SK-N-SH treated with all-trans-retinoic acid at 6 μM for 48 hours (cell line): ENCODE measurements at regions not wholly inside any gene's neighbourhood (a gene's known extent, or its start where the extent isn't known, plus 50 kb on each side); places are given as distances from the start of the nearest gene placed in this dataset.

Source experiments
- ATAC-seq: fragments of 200-7000 bp; cut with Tn5 transposase; 3 replicates; pipeline ENCODE4 v1.9.1; 2020; ENCODE audit warnings: mild to moderate bottlenecking, moderate library complexity
- ARNTL ChIP-seq: fragments of 450-650 bp; formaldehyde crosslinking; IDR thresholded peaks from 2 replicates; pipeline ENCODE4 v1.5.0; 2020; ENCODE audit warnings: low read depth, mild to moderate bottlenecking, moderate library complexity, borderline replicate concordance
- BACH2 ChIP-seq: fragments of 250-450 bp; sonication (Bioruptor Pico); IDR thresholded peaks from 2 replicates; pipeline ENCODE4 v1.9.0; 2021; ENCODE audit warnings: mild to moderate bottlenecking, borderline replicate concordance
- CSDC2 ChIP-seq: fragments of 250-450 bp; sonication (Bioruptor Pico); IDR thresholded peaks from 2 replicates; pipeline ENCODE4 v1.5.0; 2020; ENCODE audit warnings: mild to moderate bottlenecking, moderate library complexity
- ESRRG ChIP-seq: fragments of 250-450 bp; sonication (Bioruptor Pico); IDR thresholded peaks from 2 replicates; pipeline ENCODE4 v1.6.1; 2021; ENCODE audit warnings: mild to moderate bottlenecking
- GLIS3 ChIP-seq: fragments of 250-450 bp; sonication (Bioruptor Pico); IDR thresholded peaks from 2 replicates; pipeline ENCODE4 v1.5.0; 2020; ENCODE audit warnings: mild to moderate bottlenecking, moderate library complexity
- ISL1 ChIP-seq: fragments of 250-450 bp; sonication (Bioruptor Pico); IDR thresholded peaks from 2 replicates; pipeline ENCODE4 v2.1.2; 2022; ENCODE audit warnings: mild to moderate bottlenecking, moderate library complexity
- OSR1 ChIP-seq: fragments of 250-450 bp; sonication (Bioruptor Pico); IDR thresholded peaks from 2 replicates; pipeline ENCODE4 v1.8.0; 2022; ENCODE audit warnings: moderate library complexity, mild to moderate bottlenecking, inconsistent platforms
- PATZ1 ChIP-seq: fragments of 250-450 bp; sonication (Bioruptor Pico); IDR thresholded peaks from 2 replicates; pipeline ENCODE4 v1.8.0; 2020; ENCODE audit warnings: mild to moderate bottlenecking, moderate library complexity, borderline replicate concordance
- POU6F1 ChIP-seq: fragments of 250-450 bp; sonication (Bioruptor Pico); IDR thresholded peaks from 2 replicates; pipeline ENCODE4 v1.8.0; 2021; ENCODE audit warnings: low read depth, mild to moderate bottlenecking, moderate library complexity, borderline replicate concordance
- PPARA ChIP-seq: fragments of 250-450 bp; sonication (Bioruptor Pico); IDR thresholded peaks from 2 replicates; pipeline ENCODE4 v1.5.0; 2020; ENCODE audit warnings: mild to moderate bottlenecking, borderline replicate concordance
- RARB ChIP-seq: fragments of 250-450 bp; sonication (Bioruptor Pico); IDR thresholded peaks from 2 replicates; pipeline ENCODE4 v1.8.0; 2021; ENCODE audit warnings: mild to moderate bottlenecking, moderate library complexity
- TCF4 ChIP-seq: fragments of 250-450 bp; sonication (Bioruptor Pico); IDR thresholded peaks from 2 replicates; pipeline ENCODE4 v1.8.0; 2021; ENCODE audit warnings: mild to moderate bottlenecking, moderate library complexity, borderline replicate concordance
- TOX ChIP-seq: fragments of 250-450 bp; sonication (Bioruptor Pico); IDR thresholded peaks from 2 replicates; pipeline ENCODE4 v1.8.0; 2021; ENCODE audit warnings: mild to moderate bottlenecking, moderate library complexity, borderline replicate concordance
- ZC3H10 ChIP-seq: fragments of 250-450 bp; sonication (Bioruptor Pico); IDR thresholded peaks from 2 replicates; pipeline ENCODE4 v1.5.1; 2021; ENCODE audit warnings: mild to moderate bottlenecking, moderate library complexity
- ZFP3 ChIP-seq: fragments of 250-450 bp; sonication (Bioruptor Pico); IDR thresholded peaks from 2 replicates; pipeline ENCODE4 v1.5.0; 2020; ENCODE audit warnings: mild to moderate bottlenecking, moderate library complexity
- ZNF565 ChIP-seq: fragments of 450-650 bp; formaldehyde crosslinking; conservative IDR thresholded peaks from 2 replicates; pipeline ENCODE4 v1.5.0; 2020; ENCODE audit warnings: low read depth, mild to moderate bottlenecking, moderate library complexity
- ZNF70 ChIP-seq: fragments of 450-650 bp; formaldehyde crosslinking; IDR thresholded peaks from 2 replicates; pipeline ENCODE4 v1.5.0; 2020; ENCODE audit warnings: mild to moderate bottlenecking, moderate library complexity
- ZNF8 ChIP-seq: fragments of 450-650 bp; formaldehyde crosslinking; IDR thresholded peaks from 2 replicates; pipeline ENCODE4 v1.5.0; 2020; ENCODE audit warnings: mild to moderate bottlenecking, moderate library complexity
- TF ChIP-seq, protein P1 (sequence below): fragments of 250-450 bp; sonication (Bioruptor Pico); IDR thresholded peaks from 2 replicates; pipeline ENCODE4 v1.5.1; 2020; ENCODE audit warnings: low read depth, mild to moderate bottlenecking, moderate library complexity
- TF ChIP-seq, protein P2 (sequence below): fragments of 250-450 bp; sonication (Bioruptor Pico); IDR thresholded peaks from 2 replicates; pipeline ENCODE4 v1.5.1; 2021; ENCODE audit warnings: mild to moderate bottlenecking, moderate library complexity

- no peak for ATAC-seq
- TF ChIP-seq POU6F1 (CRISPR knock-in tag) (no peak), OSR1 (CRISPR knock-in tag) (no peak), ZNF70 (CRISPR knock-in tag) (no peak), ZFP3 (CRISPR knock-in tag) (no peak), TOX (CRISPR knock-in tag) (no peak), RARB (CRISPR knock-in tag) (no peak), PATZ1 (CRISPR knock-in tag) (no peak), ISL1 (no peak), ZC3H10 (CRISPR knock-in tag) (no peak)
- TF ChIP-seq, protein P1, sequence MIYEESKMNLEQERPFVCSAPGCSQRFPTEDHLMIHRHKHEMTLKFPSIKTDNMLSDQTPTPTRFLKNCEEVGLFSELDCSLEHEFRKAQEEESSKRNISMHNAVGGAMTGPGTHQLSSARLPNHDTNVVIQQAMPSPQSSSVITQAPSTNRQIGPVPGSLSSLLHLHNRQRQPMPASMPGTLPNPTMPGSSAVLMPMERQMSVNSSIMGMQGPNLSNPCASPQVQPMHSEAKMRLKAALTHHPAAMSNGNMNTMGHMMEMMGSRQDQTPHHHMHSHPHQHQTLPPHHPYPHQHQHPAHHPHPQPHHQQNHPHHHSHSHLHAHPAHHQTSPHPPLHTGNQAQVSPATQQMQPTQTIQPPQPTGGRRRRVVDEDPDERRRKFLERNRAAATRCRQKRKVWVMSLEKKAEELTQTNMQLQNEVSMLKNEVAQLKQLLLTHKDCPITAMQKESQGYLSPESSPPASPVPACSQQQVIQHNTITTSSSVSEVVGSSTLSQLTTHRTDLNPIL (CRISPR knock-in tag): no peak
Observed at GRCh38 chr5:10904862-10905432, 143.9 kb upstream of the DAP start.

GRCh38 chr5:10903786-10904560 lies 142.9 kb upstream of the DAP start:
- TF ChIP-seq RARB (CRISPR knock-in tag) (no peak), ESRRG (CRISPR knock-in tag) (no peak), CSDC2 (CRISPR knock-in tag) (no peak), ARNTL (no peak), ZNF70 (CRISPR knock-in tag) (no peak), POU6F1 (CRISPR knock-in tag) (no peak), ZNF8 (CRISPR knock-in tag) (no peak), PATZ1 (CRISPR knock-in tag) (no peak), ZFP3 (CRISPR knock-in tag) (no peak), ZNF565 (CRISPR knock-in tag) (no peak), PPARA (CRISPR knock-in tag) (no peak), BACH2 (CRISPR knock-in tag) (no peak), GLIS3 (CRISPR knock-in tag) (no peak), TCF4 (CRISPR knock-in tag) (no peak)
- TF ChIP-seq, protein P1 (CRISPR knock-in tag): no peak
- TF ChIP-seq, protein P2, sequence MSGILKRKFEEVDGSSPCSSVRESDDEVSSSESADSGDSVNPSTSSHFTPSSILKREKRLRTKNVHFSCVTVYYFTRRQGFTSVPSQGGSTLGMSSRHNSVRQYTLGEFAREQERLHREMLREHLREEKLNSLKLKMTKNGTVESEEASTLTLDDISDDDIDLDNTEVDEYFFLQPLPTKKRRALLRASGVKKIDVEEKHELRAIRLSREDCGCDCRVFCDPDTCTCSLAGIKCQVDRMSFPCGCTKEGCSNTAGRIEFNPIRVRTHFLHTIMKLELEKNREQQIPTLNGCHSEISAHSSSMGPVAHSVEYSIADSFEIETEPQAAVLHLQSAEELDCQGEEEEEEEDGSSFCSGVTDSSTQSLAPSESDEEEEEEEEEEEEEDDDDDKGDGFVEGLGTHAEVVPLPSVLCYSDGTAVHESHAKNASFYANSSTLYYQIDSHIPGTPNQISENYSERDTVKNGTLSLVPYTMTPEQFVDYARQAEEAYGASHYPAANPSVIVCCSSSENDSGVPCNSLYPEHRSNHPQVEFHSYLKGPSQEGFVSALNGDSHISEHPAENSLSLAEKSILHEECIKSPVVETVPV (CRISPR knock-in tag): no peak
- TF ChIP-seq, all 23 proteins: peak for 0
- ATAC-seq: no peak
